NB4 (cell line): ENCODE measurements at regions not wholly inside any gene's neighbourhood (a gene's known extent, or its start where the extent isn't known, plus 50 kb on each side); places are given as distances from the start of the nearest gene placed in this dataset.

Experiments used
- DNase-seq: peaks from one replicate; pipeline ENCODE4 v3.0.0; 2010; ENCODE audit warnings: low read depth
- H3K4me3 ChIP-seq: one replicate; pipeline ENCODE4 v1.5.1; 2011; ENCODE audit warnings: mild to moderate bottlenecking, low read depth, low read length, moderate library complexity
- CTCF ChIP-seq: IDR thresholded peaks from one replicate; pipeline ENCODE4 v1.5.1; 2012; ENCODE audit warnings: low read depth, low read length
- MAX ChIP-seq: IDR thresholded peaks from 2 replicates; pipeline ENCODE4 v1.6.1; 2011; ENCODE audit warnings: low read depth, low read length
- MYC ChIP-seq: IDR thresholded peaks from 2 replicates; pipeline ENCODE4 v1.6.1; 2011; ENCODE audit warnings: low read depth, low read length
- POLR2A ChIP-seq: IDR thresholded peaks from 2 replicates; pipeline ENCODE4 v1.6.1; 2011; ENCODE audit warnings: mild to moderate bottlenecking; ENCODE audit not compliant: insufficient read length; ENCODE audit errors: extremely low read depth

DNA sequence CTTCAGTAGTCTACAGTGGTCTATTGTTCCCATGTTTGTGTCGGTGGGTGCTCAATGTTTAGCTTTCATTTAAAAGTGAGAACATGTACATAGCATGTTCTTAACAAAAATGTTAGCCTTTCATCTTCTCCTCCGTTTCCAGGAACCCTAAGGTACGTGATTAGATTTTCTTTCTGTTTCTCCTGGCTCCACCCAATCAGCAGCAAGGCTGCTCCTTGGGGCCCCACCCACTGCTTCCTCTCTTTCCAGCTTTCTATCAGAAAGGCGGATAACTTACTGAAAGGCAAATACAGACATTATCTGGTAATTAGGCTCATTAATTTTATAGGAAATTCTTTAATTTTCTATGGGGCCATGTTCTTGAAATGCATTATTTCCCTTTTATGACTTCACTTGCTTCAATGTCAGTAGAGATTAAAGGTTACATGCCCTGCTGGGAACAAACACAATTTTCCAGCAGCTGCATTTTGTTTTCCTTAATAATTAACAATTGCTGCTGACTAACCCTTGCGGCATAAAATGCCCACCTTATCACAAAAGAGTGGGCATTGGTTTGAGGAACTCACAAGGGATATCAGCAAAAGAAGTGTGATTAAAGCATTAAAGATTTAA, 324.9 kb upstream of the SNX7 start:
- DNase-seq: no peak
- TF ChIP-seq POLR2A (no peak), MAX (no peak), CTCF (no peak), MYC (no peak)
- H3K4me3 ChIP-seq: no peak overlapping the region

GRCh38 chr1:98333936-98334335, 327.6 kb upstream of the SNX7 start:
- no peak for DNase-seq
- TF ChIP-seq MYC (no peak), CTCF (no peak), POLR2A (no peak), MAX (no peak)

GRCh38 chr1:98333406-98333805, 328.1 kb upstream of the SNX7 start:
- no peak for DNase-seq
- TF ChIP-seq CTCF (no peak), POLR2A (no peak), MAX (no peak), MYC (no peak)
- H3K4me3 ChIP-seq: no peak overlapping the region

More at GRCh38 chr1:98333936-98334335, 327.6 kb upstream of the SNX7 start:
- no peak overlapping the region for H3K4me3 ChIP-seq

- TF ChIP-seq MYC (no peak), MAX (no peak), CTCF (no peak), POLR2A (no peak)
- no peak for DNase-seq
- no peak overlapping the region for H3K4me3 ChIP-seq
These were observed 329.7 kb upstream of the SNX7 start for GRCh38 chr1:98331718-98332311.

DNA sequence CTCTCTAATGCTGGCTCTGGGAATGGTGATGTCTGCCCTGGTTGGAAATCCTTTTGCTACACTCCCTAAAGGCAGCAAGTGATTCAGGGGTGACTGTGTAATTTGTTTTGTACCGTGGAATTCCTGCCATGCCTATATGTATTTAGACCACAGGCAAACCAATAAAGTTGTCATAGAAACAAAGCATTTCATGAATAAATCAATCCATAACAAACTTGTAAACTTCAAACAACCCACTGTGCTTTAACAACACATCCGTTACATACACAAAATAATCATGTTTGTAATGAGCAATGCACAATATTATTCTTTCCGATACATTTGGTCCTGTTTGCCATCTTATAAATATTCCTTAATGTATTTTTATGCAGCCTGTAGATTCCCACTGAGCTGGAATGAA, 330.3 kb upstream of the SNX7 start:
- no peak for TF ChIP-seq MYC
- no peak for DNase-seq
- no peak overlapping the region for H3K4me3 ChIP-seq

GRCh38 chr1:98330224-98330623, 331.3 kb upstream of the SNX7 start:
- TF ChIP-seq MAX (no peak), POLR2A (no peak), CTCF (no peak), MYC (no peak)
- DNase-seq: no peak

More at GRCh38 chr1:98330224-98330623, 331.3 kb upstream of the SNX7 start:
- H3K4me3 ChIP-seq: no peak overlapping the region
